HFF-Myc (cell line): ENCODE measurements at regions not wholly inside any gene's neighbourhood (a gene's known extent, or its start where the extent isn't known, plus 50 kb on each side); places are given as distances from the start of the nearest gene placed in this dataset.

ENCODE experiments used
- DNase-seq: peaks from one replicate; pipeline ENCODE4 v3.0.0-alpha.2; 2011; ENCODE audit warnings: low read depth; ENCODE audit errors: extremely low read depth
- H3K4me3 ChIP-seq: replicated peaks from 2 replicates; pipeline ENCODE4 v1.5.1; 2011; ENCODE audit warnings: low read depth, mild to moderate bottlenecking, control low read depth, low read length
- CTCF ChIP-seq: IDR thresholded peaks from 2 replicates; pipeline ENCODE4 v1.5.1; 2012; ENCODE audit warnings: mild to moderate bottlenecking, low read depth, low read length, control low read depth; ENCODE audit errors: missing control alignments

- no peak overlapping the region for H3K4me3 ChIP-seq
- TF ChIP-seq CTCF: no peak
- DNase-seq: no peak
Measured at GRCh38 chr5:101370181-101370580, 467.1 kb upstream of the ST8SIA4 start.

GRCh38 chr5:101364469-101364868 lies 461.4 kb upstream of the ST8SIA4 start:
- no peak for DNase-seq
- no peak overlapping the region for H3K4me3 ChIP-seq
- TF ChIP-seq CTCF: no peak

GRCh38 chr5:101362067-101362466 lies 459.0 kb upstream of the ST8SIA4 start:
- H3K4me3 ChIP-seq: no peak overlapping the region
- no peak for DNase-seq
- TF ChIP-seq CTCF: no peak

DNA sequence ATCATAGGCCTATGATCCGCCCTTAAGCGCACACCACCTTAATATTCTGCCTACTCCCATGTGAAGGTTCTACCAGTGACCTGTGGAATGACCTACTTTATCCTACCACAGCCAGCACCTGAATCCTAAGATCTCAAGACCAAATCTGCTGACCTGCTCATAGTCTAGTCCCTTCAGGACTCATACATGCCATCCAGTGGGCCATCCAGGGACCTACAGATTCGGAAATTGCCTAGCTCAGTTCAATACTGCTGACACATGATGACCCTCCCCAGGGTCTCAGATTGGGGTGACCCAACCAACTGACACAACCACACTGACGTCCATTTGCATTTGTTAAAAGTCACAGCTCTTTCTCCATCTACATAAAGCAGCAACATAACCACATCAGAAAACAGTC lies 443.8 kb upstream of the ST8SIA4 start:
- no peak for DNase-seq
- no peak overlapping the region for H3K4me3 ChIP-seq
- TF ChIP-seq CTCF: no peak

GRCh38 chr5:101346447-101346846 lies 443.4 kb upstream of the ST8SIA4 start:
- no peak for TF ChIP-seq CTCF
- no peak overlapping the region for H3K4me3 ChIP-seq
- no peak for DNase-seq

- no peak for DNase-seq
- no peak for TF ChIP-seq CTCF
- no peak overlapping the region for H3K4me3 ChIP-seq
Measured at GRCh38 chr5:101338226-101338625, 435.1 kb upstream of the ST8SIA4 start.

DNA sequence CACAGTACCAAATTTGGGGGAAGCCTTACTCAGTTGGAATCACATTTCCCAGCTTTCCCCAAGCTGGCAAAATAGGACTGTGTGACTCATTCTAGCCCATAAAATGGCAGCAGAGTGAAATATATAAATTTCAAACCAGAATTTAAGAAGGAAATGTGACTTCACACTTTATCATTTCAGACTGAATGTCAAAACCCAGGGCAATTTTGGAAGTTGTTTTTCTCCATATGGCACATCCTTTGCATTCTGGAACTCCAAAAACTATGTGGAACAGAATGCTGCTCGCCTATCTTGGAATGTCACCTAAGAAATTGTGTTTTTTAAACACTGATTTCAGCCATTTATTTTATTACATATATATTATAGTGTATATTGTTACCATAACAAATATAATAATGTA lies 424.7 kb upstream of the ST8SIA4 start:
- H3K4me3 ChIP-seq: no peak overlapping the region
- no peak for TF ChIP-seq CTCF
- DNase-seq: no peak
